ENCODE measurements at regions not wholly inside any gene's neighbourhood (a gene's known extent, or its start where the extent isn't known, plus 50 kb on each side); places are given as distances from the start of the nearest gene placed in this dataset.
"Not testable (repeated sequence)": the region's sequence is repeated elsewhere in the genome, so short reads cannot be mapped to it uniquely, and the experiment has no call there.

DNA sequence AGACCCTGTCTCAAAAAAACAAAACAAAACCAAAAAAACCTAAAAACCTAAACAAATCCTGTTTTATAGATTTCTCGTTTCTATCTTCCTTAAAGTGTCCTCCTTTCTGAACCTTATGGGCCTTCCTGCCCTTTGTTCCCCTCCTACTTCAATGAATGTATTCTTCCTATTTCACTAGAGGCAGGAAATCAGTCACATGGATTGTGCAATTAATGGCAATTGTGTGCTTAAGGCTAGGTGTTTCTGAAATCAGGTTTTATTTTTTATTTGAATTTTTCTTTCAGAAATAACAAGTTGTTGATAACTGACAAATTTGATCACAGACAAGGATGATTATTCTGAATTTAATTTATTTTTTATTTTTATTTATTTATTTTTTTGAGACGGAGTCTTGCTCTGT is 220.6 kb upstream of the SEMA6A start:
- no peak for DNase-seq (ENCODE audit: low read depth, low spot score)

- DNase-seq (ENCODE audit: low read depth, low spot score): no peak
Observed at GRCh38 chr5:116789522-116789921, 214.9 kb upstream of the SEMA6A start.

- DNase-seq (ENCODE audit: low read depth, low spot score): no peak
Observed at GRCh38 chr5:116788851-116789403, 214.3 kb upstream of the SEMA6A start.

DNA sequence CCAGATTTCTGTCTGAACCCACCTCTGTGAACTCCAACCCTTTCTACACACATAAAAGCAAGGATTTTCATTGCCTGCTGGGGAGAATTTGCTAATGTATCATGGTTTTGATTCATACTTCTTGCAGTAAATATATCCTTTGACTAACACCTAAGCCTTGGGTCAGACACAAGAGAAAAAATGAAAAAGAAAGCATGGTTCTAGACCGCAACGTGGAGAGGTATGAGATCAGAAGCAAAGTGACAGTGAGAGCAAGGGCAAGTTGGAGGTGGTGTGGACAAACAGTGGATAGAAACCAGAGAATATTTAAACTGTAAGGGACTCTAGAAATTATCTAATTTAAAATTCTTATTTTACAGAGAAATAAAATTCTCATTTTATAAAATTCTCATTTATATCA is 212.9 kb upstream of the SEMA6A start:
- no peak for DNase-seq (ENCODE audit: low read depth, low spot score)

DNA sequence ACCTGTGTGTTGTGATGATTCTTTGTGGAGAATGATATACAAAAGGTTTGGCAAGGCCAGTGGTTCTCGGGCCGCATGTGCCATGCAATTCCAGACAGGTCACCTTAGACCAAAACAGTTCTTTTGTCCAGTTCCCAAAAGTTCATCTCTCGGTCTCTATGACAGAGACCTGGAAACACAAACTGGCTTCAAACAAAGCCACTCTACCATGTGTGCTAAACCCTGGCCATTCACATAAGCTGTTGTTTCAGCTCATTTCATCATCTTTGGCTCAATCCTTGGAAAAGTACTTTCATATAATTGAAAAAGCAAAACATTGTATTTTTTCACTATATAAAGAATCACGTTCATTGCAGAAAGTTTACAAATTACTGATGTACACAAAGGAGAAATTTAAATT is 210.5 kb upstream of the SEMA6A start:
- DNase-seq (ENCODE audit: low read depth, low spot score): no peak

GRCh38 chr5:116779846-116780245 is 205.2 kb upstream of the SEMA6A start:
- DNase-seq (ENCODE audit: low read depth, low spot score): no peak

DNA sequence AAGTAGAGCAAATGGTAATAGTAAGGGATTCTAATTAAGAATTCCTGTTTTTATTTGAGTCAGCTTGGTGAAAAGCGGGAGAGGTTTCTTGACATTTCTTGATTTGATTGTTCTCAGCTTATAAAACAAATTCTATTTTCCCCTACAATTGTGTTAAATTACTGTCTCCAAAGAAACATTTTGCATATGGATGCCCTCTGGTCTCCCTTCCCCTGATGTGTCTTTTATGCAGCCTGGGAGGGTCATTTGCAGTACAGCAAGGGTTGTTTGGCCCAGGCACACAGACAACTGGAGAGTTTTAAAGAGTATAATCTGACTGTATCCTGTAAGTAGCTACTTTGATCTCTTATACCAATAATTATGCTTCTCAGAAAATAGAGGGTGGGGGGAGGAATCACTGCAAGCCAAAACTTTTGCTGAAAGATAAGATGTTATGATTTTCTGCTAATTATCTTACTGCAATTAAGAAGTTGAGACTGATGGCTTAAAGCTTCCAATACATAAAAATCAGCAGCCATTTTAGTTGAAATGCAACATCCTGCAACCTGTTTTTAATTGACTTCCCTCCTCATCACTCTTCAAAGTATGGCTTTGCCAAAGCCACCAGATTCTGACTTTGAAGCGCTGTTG is 204.1 kb upstream of the SEMA6A start:
- no peak for DNase-seq (ENCODE audit: low read depth, low spot score)

- DNase-seq (ENCODE audit: low read depth, low spot score): no peak
Observed at GRCh38 chr5:116778032-116778431, 203.4 kb upstream of the SEMA6A start.

- no peak for DNase-seq (ENCODE audit: low read depth, low spot score)
Observed at GRCh38 chr5:116773926-116774325, 199.3 kb upstream of the SEMA6A start.

GRCh38 chr5:116772806-116773205 is 198.2 kb upstream of the SEMA6A start:
- no peak for DNase-seq (ENCODE audit: low read depth, low spot score)

DNA sequence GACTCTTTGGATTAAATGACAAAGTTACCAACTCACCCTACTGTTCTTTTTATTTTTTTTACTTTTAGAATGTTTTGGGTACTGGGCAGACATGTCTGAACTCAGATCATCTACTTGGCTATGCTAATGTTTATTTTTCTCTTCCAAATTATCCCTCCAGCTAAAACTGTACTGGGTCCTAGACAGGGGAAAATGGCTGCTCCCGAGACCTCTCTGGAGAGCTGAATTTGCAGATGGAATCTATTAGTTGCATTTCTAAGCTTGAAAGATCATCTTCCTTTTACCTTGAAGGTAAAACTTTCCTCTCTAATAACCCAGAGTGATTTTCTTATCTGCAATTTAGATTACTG is 197.5 kb upstream of the SEMA6A start:
- no peak for DNase-seq (ENCODE audit: low read depth, low spot score)

- DNase-seq (ENCODE audit: low read depth, low spot score): no peak
Observed at GRCh38 chr5:116771466-116772151, 197.0 kb upstream of the SEMA6A start.

DNA sequence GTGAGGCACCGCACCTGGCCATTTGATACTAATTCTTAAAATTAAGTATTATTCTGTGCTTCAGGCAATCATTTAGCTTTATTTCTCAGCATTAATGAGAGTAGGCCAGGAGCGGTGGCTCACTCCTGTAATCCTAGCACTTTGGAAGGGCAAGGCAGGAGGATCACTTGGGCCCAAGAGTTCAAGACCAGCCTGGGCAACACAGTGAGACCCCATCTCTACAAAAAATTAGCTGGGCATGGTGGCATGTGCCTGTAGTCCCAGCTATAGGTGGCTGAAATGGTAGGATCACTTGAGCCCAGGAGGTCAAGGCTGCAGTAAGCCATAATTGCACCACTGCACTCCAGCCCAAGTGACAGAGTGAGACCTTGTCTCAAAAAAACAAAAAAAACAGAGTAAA is 195.3 kb upstream of the SEMA6A start:
- DNase-seq (ENCODE audit: low read depth, low spot score): not testable (repeated sequence)

DNA sequence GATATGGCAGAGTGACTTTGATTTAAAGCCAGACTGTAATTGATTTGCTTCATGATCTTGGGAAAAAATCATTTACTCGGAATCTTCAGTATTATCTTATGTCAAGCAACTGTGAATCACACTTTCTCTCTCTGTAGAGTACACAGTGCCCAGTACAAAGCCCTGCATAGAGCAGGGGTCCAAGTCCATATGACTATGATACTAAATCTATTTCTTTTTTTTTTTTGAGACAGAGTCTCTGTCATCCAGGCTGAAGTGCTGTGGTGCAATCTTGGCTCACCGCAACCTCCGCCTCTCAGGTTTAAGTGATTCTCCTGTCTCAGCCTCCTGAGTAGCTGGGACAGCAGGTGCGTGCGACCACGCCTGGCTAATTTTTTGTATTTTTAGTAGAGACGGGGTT is 194.8 kb upstream of the SEMA6A start:
- no peak for DNase-seq (ENCODE audit: low read depth, low spot score)

- no peak for DNase-seq (ENCODE audit: low read depth, low spot score)
Observed at GRCh38 chr5:116766470-116766947, 191.9 kb upstream of the SEMA6A start.

- DNase-seq (ENCODE audit: low read depth, low spot score): no peak
Observed at GRCh38 chr5:116765441-116765840, 190.8 kb upstream of the SEMA6A start.

DNA sequence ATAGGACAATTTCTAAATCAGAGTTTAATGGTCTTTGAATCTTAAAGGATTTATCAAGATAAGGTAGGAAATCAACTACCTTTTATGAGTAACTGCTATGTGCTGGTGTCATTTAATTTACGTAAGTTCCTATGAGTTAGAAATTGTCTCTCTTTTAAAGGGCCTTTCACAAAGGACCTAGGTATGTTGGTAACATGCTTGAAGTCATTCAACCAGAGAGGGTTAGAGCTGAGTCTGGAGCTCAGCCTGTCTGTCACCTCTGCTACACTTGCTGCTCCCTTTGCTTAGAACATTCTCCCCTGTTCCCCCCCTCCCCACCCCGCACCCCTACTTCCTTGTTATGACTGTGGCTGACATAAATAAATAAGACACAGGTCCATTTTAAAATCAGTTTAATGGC is 190.3 kb upstream of the SEMA6A start:
- DNase-seq (ENCODE audit: low read depth, low spot score): no peak

DNA sequence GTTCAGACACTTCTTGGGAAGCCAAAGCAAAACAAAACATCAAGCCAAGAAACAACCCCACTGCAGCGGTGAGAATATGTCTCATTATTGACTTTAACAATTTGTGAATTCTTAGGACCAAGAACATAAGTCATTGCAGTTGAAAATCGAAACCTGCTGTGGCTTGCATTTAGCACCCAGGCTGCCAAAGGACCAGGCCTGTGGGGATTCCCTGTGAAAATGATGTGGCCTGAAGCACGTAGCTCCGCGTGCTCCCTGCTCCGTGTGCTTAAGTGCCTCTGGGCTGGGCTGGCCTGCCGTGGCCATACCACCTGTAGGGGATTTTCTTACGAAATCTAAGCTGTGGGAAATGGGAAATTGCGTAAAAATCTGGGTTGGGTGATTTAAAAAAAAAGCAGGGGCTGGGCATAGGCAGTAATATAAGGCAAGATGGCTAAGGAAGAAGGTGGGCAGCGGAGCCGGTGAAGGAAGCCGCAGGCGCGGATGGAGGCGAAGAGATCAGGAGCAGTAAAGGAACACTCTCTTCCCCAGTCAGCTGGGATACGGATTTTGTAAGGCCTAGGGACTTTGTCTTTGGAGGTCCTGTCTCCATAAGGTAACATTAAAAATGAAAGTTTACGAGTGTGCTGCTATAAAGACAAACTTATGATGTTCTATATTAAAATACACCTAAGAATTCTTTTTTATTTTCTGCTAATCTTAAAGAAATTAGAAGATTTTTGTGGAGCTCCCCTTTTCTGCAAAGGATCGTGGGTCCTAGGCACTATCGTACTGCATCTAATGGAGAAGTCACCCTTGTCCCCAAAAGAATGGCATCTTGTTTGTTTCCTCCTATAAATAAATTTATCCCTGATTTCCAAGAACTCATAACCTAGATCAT is 189.6 kb upstream of the SEMA6A start:
- no peak for DNase-seq (ENCODE audit: low read depth, low spot score)

- DNase-seq (ENCODE audit: low read depth, low spot score): no peak
Observed at GRCh38 chr5:116759860-116760640, 185.4 kb upstream of the SEMA6A start.

- DNase-seq (ENCODE audit: low read depth, low spot score): no peak
Observed at GRCh38 chr5:116757326-116757725, 182.7 kb upstream of the SEMA6A start.

GRCh38 chr5:116756531-116756930 is 181.9 kb upstream of the SEMA6A start:
- DNase-seq (ENCODE audit: low read depth, low spot score): no peak

DNA sequence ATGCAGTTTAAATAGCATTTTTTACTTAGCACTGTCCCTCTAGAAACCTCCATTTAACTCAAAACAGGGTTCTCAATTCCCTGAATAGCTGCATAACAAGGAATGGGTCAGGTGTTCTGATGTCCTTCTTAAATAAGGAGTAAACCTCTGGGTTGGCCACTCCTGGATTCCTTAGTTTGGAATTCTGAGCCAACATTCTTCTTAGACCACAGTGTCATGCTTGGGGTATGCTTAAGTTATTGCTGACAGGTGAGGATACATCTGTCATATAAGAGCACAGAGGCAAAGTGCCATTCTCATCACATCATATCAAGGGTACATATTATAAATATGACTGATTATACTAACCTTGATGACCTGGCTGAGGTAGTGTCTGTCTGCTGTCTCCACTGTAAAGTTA is 179.9 kb upstream of the SEMA6A start:
- no peak for DNase-seq (ENCODE audit: low read depth, low spot score)

Data from activated naive CD8-positive, alpha-beta T cell treated with anti-CD3 and anti-CD28 coated beads, Interleukin-2, amount 50 U/mL, for 16 hours (primary cell).